ENCODE measurements at regions not wholly inside any gene's neighbourhood (a gene's known extent, or its start where the extent isn't known, plus 50 kb on each side); places are given as distances from the start of the nearest gene placed in this dataset.

GRCh38 chr1:83764209-83764608, 234.7 kb downstream of the TTLL7 start:
- H3K27ac ChIP-seq = no peak overlapping the region
- TF ChIP-seq CTCF (IDR thresholded peaks at IDR 0.05) = no peak
- no peak overlapping the region for H3K4me3 ChIP-seq
- no peak for DNase-seq (ENCODE audit: low spot score)

GRCh38 chr1:83763361-83764095, 235.4 kb downstream of the TTLL7 start:
- DNase-seq (ENCODE audit: low spot score) = no peak
- H3K4me3 ChIP-seq = no peak overlapping the region
- TF ChIP-seq CTCF (IDR thresholded peaks at IDR 0.05) = no peak

GRCh38 chr1:83762416-83762815, 236.5 kb downstream of the TTLL7 start:
- Histone ChIP-seq H3K4me3 (no peak overlapping the region), H3K27ac (no peak overlapping the region)
- TF ChIP-seq CTCF (IDR thresholded peaks at IDR 0.05) = no peak
- DNase-seq (ENCODE audit: low spot score) = no peak

More at GRCh38 chr1:83763361-83764095, 235.4 kb downstream of the TTLL7 start:
- no peak overlapping the region for H3K27ac ChIP-seq

GRCh38 chr1:83762039-83762365, 236.9 kb downstream of the TTLL7 start:
- Histone ChIP-seq H3K27ac (no peak overlapping the region), H3K4me3 (peak overlapping the region; percentile 48)
- TF ChIP-seq CTCF (IDR thresholded peaks at IDR 0.05) = no peak
- no peak for DNase-seq (ENCODE audit: low spot score)

GRCh38 chr1:83761167-83762038, 237.5 kb downstream of the TTLL7 start:
- Histone ChIP-seq H3K4me3 (peak overlapping the region; percentile 48), H3K27ac (no peak overlapping the region)
- TF ChIP-seq CTCF (IDR thresholded peaks at IDR 0.05) = no peak
- no peak for DNase-seq (ENCODE audit: low spot score)

- TF ChIP-seq CTCF (IDR thresholded peaks at IDR 0.05) = no peak
- Histone ChIP-seq H3K4me3 (no peak overlapping the region), H3K27ac (no peak overlapping the region)
- DNase-seq (ENCODE audit: low spot score) = no peak
These were observed 238.5 kb downstream of the TTLL7 start for GRCh38 chr1:83760226-83761021.

Data from coronary artery (tissue), 2 donors.